HG02759 (cell line): ENCODE measurements at regions not wholly inside any gene's neighbourhood (a gene's known extent, or its start where the extent isn't known, plus 50 kb on each side); places are given as distances from the start of the nearest gene placed in this dataset.
"Not testable (repeated sequence)": the region's sequence is repeated elsewhere in the genome, so short reads cannot be mapped to it uniquely, and the experiment has no call there.

Experiments
- ATAC-seq: cut with Tn5 transposase; IDR thresholded peaks from one replicate; pipeline ENCODE4 v1.9.1; 2021; ENCODE audit warnings: mild to moderate bottlenecking, moderate library complexity; ENCODE audit not compliant: unreplicated experiment

DNA sequence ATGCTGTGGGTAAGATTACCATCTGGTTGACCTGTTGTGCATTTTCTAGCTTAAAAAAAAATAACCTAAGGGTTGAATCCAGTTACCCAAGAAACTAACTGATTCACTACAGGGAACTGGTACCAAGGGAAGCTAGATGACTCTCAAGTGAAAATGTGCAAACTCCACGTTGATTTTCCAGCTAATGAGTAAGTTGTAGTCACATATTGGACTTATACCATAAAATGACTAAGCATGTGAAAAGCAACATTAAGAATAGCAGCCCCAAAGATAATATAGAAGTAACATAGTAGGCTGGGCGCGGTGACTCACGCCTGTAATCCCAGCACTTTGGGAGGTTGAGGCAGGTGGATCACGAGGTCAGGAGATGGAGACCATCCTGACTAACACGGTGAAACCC lies 270.9 kb downstream of the SPRY1 start:
- ATAC-seq: no peak

DNA sequence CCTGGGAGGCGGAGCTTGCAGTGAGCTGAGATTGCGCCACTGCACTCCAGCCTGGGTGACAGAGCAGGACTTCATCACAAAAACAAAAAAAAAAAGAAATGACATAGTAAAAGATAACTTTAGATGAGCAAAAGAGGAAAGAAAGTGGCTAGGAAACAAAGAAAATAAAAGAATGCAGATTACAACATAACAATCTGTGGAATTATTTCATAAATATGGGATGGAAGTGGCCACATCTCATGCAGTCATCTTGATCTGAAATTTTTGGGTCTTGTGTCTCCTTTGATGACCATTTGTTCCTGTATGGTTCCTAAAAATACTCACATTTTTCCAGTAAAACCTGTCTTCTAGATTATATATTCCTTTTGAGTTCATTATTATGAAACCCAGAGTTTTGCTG lies 271.4 kb downstream of the SPRY1 start:
- no peak for ATAC-seq

DNA sequence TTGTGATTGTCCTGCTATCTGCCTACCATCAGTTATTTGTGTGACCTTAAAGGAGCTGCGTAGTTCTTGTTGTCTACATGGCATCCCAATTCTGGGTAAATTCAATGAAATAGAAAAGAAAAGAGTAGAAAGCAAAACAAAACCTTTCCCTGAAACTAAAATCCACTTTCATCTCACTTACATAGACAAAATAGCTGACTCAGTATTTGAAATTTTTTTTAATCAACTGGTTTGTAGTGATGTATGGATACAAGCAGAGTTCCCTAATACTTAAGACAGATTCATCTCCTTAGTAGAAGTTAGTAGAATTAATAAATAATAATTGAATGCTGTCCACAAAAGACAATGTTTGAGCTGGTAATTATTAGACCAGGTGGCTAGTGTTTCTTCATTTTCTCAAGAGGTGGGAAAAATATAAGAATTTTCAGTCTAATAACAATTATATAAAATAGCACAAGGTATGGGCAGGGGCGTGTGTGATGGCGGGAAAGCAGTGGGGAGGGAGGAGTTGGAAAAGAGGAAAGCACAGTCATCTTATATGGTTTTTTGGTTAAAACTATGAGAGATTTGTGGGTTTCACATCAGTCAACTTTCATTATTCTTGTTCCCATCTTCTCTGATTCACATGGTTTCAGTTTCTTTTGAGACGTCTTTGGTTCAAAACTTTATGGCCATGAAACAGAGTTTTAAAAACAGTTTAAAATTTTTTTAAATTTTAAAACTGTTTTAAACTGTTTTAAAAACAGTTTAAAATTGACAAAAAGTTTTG lies 275.2 kb downstream of the SPRY1 start:
- ATAC-seq: peak; percentile 93

DNA sequence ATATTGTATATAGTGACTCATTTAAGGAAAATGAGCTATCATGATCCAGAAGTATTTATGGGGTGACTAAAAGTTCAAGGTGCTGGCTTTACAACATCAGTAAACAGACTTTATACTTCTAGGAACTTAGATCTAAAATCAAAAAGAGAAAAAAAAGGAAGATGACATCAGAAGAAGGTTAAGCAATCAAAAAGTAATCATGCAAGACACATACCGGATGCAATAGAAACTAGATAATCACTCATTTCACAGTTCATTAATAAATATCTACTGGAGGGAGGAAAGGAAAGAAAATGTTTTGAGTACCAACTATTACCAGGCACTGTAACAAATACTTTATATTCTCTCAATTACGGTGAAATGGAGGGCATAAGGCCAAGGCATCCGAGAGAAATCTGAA lies 276.4 kb downstream of the SPRY1 start:
- ATAC-seq: no peak

DNA sequence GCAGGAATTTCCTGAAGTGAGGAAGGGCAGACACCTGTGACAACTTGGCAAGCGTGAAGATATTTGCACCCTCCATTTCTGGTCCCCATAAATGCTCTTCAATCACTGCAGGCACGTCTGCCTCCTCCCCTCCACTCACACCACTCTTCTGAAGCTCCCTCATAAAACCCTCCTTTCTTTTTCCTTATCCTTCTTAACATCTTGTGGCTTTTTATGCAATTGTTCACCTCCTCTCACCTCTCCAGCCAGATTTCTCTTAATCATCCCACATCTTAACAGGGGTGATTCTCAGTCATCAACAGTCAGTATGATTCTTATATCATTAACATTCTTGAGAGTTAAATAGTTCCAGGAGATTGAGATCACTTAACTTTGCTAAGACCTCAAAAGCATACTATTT lies 277.4 kb downstream of the SPRY1 start:
- ATAC-seq: no peak

DNA sequence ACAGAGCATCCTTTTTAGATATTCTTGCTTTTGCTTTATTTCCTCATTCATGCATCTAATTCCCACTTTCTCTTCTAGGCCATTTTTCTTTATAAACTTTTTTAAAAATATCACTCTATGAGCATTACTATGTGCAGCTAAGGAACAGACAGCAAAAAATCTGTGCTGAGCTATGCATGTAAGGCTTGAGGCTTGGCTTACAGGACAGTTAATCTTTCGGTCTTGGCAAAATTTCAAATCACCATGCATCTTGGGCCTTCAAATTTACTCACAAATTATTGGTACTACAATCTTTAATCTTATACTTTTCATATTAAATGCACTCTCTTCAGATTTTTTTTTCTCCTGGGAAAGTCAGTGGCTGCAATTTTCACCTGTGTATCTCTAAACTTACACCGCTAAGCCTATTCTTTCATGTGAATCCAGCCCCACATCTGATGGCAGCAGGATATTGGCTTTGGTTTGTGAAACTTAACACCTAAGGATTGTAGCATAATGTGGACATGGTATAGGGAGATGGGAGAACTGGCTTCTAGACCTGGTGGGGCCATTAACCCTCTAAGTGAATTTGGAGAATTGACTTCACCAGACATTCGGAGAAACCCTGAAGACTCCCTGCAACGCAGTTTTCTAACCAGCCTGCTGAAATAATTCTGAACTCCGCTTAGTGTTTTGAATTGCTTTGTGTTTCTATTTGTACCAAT lies 278.3 kb downstream of the SPRY1 start:
- ATAC-seq: no peak

DNA sequence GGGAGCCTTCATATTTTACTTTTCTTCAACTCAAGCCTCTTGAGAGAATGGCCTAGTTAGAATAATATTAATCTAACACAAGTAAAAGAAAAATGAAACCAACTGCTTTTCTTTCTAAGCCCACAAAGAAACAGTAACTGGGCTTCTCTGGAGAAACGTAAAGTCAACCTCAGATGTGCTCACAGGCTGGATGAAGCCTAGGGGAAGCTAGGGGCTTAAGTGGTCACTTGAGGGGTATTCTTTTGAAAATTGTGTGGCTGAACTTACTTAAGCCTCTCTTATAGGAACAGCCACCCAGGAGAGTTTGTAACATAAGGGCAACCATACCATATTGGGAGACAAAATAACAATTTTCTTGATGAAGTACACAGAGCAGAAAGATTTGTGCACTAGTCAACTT lies 279.0 kb downstream of the SPRY1 start:
- no peak for ATAC-seq

DNA sequence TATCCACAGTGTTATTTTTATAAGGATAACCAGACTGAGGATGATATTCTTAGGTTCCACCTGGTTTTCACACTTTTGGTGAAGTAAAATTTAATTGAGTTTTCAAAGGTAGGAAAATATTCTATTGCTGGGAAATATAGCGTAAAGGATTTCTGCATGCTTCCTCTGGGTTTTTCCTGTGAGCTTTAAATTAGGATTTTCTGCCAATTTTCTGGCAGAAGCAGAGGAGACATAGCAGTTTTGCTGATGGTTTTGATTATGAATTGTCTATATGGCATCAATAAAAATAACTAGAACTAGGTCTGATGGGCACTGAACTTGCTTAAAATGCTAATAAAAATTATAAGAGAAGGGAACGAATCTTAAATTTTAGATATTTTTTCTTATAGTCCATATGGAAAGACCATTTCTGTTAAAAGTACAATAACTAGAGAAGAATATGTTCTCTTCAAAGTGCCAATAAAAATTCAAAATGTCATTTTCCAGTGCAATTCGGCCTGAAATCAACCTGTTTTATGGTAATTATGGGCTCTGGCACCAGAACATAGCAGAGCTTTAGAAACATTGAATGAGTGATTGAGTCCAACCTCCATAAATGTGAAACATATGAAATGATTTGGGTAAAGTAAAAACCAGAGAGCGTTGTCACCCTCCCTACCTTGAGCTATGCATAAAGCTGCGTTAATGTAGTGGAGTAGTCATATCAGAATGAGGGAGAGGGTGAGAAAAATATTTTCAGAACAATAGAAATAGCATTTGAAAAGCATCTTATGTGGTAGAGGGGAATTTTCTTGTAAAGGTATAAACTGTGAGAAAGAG lies 279.7 kb downstream of the SPRY1 start:
- no peak for ATAC-seq

DNA sequence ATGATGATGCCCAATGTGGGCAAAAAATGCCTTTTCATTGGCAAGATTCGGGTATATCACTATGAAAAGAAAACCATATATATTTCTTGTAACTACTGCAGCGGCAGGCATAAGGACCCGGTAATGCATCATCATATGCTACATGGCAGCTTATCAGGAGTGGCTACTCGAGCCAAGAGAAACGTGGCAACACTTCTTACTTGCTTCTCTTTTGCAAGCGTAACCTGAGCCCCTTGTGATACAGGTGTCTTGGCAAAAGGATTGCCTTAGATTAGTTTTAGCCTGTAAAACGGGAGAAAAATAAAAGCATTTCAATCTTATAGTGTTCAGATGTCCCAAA lies 280.3 kb downstream of the SPRY1 start:
- no peak for ATAC-seq

DNA sequence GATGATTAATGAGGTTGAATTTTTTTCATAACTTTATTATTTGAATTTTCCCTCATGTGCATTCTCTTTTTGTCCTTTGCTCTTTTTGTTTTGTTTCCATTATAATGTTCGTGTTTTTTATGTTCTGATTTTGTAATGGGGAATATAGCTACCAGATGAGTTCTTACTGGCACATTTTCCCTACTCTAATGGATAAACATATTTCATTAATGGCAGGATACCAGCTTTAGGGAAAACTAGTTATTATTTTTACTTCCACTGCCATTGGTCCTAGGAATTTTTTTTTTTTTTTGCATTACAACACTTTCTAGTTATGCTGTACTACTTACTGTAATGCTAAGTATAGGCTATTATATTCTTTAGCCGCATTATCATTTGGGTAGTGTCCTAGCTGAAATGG lies 286.3 kb downstream of the SPRY1 start:
- ATAC-seq: no peak

DNA sequence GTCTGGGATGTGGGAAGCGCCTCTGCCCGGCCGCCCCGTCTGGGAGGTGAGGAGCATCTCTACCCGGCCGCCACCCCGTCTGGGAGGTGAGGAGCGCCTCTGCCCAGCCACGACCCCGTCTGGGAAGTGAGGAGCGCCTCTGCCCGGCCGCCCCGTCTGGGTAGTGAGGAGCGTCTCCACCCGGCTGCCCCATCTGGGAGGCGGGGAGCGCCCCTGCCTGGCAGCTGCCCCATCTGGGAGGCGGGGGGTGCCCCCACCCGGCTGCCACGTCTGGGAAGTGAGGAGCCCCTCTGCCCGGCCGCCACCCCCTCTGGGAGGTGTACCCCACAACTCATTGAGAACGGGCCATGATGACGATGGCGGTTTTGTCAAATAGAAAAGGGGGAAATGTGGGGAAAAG lies 288.3 kb downstream of the SPRY1 start:
- ATAC-seq: not testable (repeated sequence)

DNA sequence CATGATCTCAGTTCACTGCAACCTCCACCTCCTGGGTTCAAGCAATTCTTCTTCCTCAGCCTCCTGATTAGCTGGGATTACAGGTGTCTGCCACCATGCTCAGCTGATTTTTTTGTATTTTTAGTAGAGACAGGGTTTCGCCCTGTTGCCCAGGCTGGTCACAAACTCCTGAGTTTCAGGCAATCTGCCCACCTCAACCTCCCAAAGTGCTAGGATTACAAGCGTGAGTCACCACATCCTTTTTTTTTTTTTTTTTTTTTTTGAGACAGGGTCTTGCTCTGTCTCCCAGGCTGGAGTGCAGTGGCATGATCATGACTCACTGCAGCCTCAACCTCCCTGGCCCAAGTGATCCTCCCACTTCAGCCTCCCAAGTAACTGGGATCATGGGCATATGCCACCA lies 298.9 kb downstream of the SPRY1 start:
- not testable (repeated sequence) for ATAC-seq

DNA sequence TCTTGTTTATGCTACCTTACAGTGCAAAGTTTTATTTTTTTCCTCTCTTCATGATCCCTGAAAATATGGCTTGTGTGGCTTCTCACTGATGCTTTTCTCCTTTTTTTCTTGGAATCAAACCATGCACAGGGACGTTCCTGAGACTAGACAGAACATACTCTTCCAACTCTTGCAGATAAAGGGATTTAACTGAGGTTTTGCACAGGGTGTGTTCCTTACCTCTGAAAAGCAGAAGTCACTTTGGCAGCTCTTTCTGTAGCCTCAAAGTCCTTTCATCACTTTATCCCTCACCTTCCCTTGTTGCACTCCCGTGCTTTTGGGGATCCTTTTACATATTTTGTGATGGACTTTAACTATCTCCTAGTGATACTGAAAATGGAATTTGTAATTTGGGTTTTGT lies 300.1 kb downstream of the SPRY1 start:
- ATAC-seq: no peak

DNA sequence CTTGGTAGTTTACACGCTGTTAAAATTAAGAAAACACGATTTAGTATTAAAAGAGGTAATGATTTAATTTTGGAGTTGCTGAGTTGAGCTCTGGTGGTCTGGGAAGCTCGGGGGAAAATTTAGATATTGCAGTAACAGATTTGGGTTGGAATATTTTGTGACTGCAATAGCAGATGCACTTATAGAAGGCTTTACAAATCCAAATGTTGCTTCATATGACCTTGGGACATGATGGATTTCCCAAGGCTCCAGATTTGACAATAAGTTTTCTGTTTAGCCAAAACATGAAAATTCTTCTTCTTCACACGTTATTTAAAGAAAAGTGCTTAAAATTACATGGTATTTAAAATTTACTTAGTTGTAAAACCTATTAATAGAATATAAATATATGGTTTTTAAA lies 302.0 kb downstream of the SPRY1 start:
- no peak for ATAC-seq

DNA sequence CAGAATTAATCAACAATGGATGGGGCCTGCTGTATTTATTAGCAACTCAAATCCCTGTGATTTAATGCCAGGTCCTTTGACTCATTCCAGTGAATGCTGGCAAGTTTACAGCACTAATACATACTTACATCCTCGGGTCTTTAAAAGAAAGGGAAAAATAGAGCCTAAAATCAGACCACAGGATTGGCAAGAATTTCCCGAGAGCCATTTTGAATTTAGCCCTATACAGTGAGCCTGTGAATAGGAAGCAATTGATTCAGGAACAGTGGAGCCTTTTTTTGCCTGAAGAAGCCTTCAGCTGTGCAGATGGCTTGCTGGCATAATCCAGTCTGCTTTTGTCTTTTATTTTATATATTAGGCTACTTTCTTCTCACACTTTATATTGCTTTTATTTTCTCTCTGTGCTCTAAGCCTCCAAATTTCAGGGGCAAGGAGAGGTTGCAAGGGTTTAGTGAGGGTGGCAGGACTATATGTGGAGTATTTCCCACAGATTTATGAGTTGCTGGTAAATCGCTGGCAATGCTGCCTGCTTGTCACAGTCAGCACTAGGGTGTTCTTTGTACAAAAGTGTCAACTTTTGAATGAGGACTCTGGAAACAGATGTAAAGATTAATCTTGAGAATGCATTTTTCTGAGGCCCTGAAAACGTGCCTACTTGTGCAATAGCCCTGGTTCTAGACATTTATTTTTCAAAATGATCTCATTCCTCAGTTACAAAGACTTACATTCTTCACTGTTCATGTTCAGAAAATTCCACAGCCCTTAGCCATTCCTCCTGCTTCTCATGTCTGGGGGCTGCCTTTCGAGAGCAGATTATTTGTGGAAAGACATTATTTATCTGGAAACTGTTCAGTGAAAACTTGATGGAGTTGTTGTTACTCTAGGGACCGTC lies 303.5 kb downstream of the SPRY1 start:
- ATAC-seq: no peak

DNA sequence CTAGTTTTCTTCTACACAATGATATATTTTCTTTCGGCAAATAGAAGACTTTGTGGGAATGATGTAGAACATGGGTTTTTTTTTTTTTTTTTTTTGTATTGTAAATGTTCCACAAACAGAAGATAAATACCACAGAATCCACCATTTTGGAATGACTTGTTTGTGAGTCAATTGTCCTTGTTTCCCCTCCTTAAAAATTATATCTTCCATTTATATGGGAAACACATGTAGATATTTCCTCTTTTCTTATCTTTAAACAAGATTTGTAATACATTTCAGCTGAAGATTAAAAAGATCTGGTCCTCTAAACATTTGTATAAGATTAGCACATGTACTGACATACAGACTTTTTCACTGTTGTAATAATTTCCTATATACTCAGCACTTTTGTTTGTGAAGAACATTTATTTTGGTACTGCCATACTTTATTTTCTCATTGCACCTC lies 304.6 kb downstream of the SPRY1 start:
- no peak for ATAC-seq

DNA sequence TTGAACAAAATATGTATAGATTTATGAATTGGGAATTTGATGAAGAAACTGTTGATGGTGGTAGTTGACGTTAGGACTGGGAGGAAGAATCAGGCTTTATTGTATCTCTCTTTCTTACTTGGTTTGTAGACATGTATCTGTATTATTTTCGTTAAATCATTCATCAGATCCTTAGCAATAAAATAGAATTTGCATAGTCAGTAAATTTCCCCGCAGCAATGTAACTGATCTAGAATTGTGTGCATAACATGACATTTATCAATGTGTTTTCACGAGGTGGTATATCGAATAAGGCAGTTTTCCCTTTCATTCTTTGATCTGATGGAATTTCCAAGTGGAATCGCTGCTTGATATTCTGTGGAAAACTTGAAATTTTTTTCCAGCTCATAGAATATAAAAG lies 308.8 kb downstream of the SPRY1 start:
- no peak for ATAC-seq

DNA sequence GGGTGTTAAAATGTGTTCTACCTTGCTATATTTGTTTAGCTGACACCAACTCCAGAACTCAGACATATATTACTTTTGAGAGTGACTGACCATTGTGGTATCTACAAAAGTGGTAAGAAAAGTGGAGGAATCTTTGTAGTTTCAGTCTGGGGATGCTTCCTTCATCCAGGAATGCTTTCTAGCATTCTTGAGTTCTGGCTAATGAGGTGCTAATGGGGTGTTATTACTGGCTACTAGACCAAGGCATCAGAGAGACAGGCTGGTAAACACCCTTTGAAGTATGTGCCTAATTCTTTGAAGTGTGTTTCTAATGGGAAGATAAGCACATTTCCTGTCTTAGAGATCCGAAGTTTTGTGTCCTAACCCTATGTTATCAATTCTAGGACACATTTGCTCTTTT lies 310.4 kb downstream of the SPRY1 start:
- ATAC-seq: no peak

DNA sequence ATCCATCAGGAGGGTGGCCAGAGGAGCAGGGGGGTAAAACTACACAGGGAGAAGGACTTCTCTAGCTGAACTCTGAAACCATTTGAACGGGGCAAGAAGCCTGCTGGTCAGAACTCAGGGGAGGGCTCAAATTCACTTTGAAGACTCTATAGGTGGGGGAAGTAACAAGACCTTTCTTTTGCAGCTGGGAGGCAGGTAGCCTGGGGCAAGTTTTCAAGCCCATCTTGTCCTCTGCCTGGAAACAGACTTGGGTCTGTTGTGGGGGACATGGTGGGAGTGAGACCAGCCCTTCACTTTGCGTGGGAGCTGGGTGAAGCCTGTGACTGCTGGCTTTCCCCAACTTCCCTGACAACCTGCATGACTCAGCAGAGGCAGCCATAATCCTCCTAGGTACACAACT lies 312.3 kb downstream of the SPRY1 start:
- ATAC-seq: no peak

DNA sequence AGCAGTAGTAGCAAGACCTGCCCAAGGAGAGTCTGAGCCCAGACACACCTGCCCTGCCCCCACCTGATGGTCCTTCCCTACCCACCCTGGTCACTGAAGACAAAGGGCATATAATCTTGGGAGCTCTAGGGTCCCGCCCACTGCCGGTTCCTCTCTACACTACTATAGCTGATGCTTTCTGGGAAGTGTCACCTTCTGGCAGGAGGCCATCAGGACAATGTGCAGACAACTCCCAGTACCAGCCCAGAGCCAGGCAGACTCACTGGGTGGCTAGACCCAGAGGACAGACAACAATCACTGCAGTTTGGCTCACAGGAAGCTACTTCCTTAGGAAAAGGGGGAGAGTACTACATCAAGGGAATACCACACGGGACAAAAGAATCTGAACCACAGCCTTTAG lies 312.7 kb downstream of the SPRY1 start:
- ATAC-seq: no peak

DNA sequence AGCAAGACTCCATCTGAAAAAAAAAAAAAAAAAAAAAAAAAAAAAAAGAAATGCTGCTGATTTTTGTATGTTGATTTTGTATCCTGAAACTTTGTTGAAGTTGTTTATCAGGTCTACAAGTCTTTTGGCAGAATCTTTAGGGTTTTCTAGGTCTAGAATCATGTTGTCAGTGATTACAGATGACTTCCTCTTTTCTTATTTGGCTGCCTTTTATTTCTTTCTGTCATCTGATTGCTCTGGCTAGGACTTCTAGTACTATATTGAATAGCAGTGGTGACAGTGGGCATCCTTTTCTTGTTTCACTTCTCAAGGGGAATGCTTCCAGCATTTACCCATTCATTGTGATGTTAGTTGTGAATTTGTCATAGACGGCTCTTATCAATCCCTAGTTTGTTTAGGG lies 334.4 kb downstream of the SPRY1 start:
- no peak for ATAC-seq
